GM12892 (cell line): ENCODE measurements at regions not wholly inside any gene's neighbourhood (a gene's known extent, or its start where the extent isn't known, plus 50 kb on each side); places are given as distances from the start of the nearest gene placed in this dataset.
"Not testable (repeated sequence)": the region's sequence is repeated elsewhere in the genome, so short reads cannot be mapped to it uniquely, and the experiment has no call there.

Experiments used
- DNase-seq: peaks from one replicate; pipeline ENCODE4 v3.0.0; 2011; ENCODE audit not compliant: insufficient read length
- FAIRE-seq: peaks from 2 replicates; lab custom pipeline; 2011; peaks lifted over from hg19 to GRCh38; lab: Jason Lieb, UNC
- POLR2A ChIP-seq: IDR thresholded peaks from 2 replicates; pipeline ENCODE4 v1.6.1; 2011; ENCODE audit warnings: low read depth, low read length, control low read depth
- POLR2AphosphoS5 ChIP-seq: IDR thresholded peaks from 2 replicates; pipeline ENCODE4 v1.6.1; 2011; ENCODE audit warnings: low read depth, low read length, control low read depth
- TAF1 ChIP-seq: IDR thresholded peaks from 2 replicates; pipeline ENCODE4 v1.6.1; 2011; ENCODE audit warnings: low read depth, mild to moderate bottlenecking, control low read depth, low read length, borderline replicate concordance

DNA sequence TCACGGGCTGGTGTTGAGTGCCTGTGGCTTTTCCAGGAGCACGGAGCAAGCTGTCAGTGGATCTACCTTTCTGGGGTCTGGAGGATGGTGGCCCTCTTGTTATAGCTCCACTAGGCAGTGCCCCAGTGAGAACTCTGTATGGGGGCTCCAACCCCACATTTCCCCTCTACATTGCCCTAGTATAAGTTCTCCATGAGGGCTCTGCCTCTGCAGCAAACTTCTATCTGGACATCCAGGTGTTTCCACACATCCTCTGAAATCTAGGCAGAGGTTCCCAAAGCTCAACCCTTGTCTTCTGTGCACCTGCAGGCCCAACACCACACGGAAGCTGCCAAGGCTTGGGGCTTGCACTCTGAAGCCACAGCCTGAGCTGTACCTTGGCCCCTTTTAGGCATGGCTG lies 157.3 kb downstream of the MRPL39 start:
- DNase-seq (no peak), FAIRE-seq (no peak)
- no peak for TF ChIP-seq POLR2A

GRCh38 chr21:25441835-25442234 lies 165.4 kb downstream of the MRPL39 start:
- no peak for TF ChIP-seq POLR2AphosphoS5
- DNase-seq = no peak
- peak; percentile 88 for FAIRE-seq

GRCh38 chr21:25437465-25437864 lies 169.8 kb downstream of the MRPL39 start:
- not testable (repeated sequence) for FAIRE-seq, DNase-seq

- DNase-seq = no peak
- FAIRE-seq = peak; percentile 82
- peak; percentile 19; the same call in 1 of the 2 replicates for TF ChIP-seq POLR2A
- TF ChIP-seq POLR2AphosphoS5 = no peak
- no peak for TF ChIP-seq TAF1
These were observed 178.7 kb downstream of the MRPL39 start for GRCh38 chr21:25428537-25428936.

DNA sequence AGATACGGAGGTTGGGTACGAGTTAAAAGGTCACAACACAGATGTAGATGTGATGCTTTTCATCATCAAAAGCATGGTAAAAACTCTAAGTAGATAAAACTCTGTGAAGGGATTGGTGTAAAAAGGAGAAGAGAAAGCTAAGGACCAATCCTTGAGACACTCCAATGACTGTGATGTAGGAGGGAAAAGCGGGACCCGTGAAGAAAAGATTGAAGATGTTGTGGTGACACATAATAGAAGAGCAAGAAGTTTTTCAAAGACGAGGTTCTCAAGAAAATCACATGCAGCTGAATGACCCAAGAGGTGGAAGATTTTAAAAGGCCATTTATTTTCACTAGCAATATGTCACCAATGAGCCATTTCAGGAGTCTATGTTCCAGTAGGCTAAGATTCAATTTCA lies 179.5 kb downstream of the MRPL39 start:
- no peak for TF ChIP-seq POLR2A
- DNase-seq = no peak
- FAIRE-seq = no peak

DNA sequence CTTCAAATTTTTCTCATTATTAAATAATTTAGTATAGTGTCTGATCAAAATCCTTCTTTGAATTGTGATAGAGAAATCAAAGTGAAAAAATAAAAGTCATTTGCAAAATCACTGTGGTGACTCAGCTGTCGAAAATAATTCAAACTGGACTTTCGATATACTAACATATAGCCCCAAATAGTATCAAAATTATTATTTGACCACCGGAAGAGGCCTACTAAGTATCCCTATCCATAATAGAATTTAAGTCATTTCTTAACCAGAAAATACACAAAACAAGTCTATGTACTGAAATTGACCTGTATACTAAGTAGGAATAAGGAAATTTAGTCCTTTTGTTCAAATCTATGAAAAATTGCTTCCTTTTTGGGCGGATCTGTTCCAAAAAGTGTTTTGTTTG lies 180.7 kb downstream of the MRPL39 start:
- FAIRE-seq (peak; percentile 76), DNase-seq (no peak)
- TF ChIP-seq POLR2AphosphoS5 = no peak
- TF ChIP-seq POLR2A = no peak
- no peak for TF ChIP-seq TAF1

DNA sequence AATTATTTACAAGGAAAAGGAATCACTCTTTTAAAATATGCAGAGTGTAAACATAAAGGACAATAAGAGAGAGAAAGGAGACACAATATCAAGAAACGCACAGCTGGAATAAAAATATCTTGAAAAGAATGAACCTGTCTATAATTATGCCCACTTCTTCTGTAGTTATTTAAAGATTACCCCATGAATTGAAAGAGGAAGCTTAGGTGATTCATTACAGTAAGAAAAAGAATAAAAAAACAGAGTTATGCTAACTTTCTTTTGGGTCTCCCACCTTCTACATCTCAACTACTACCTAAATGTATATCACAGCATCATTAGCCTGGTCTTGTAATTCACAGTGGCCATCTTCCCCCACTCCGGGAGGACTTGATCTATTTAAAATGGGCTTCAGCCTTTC lies 182.1 kb downstream of the MRPL39 start:
- TF ChIP-seq POLR2AphosphoS5 = no peak
- no peak for TF ChIP-seq TAF1
- no peak for TF ChIP-seq POLR2A
- DNase-seq (no peak), FAIRE-seq (peak; percentile 95)

DNA sequence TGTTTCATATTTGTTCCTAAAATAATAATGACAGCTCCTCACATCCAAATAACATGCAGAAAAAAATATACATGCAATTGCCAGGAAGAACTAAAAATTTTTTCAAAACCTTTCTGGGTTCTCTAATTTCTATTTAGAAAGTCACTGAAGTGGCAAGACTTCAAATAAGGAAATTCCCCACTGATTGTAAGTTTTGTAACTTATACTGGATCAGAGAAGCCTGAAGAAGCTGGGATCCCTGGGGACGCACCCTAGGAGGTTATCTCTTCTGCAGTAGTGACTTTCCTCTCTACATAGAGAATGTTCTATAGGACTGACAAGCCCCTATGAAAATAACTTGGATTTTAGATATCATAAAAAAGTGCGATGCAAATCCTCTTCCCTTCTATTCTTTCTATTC lies 182.6 kb downstream of the MRPL39 start:
- DNase-seq (no peak), FAIRE-seq (peak; percentile 82)
- 0 out of 2 replicates have a peak, but pooled peaks have one; percentile 23 for TF ChIP-seq POLR2A
- TF ChIP-seq POLR2AphosphoS5 = no peak

- DNase-seq = no peak
- TF ChIP-seq TAF1 (no peak), POLR2A (peak; percentile 28; the same call in 1 of the 2 replicates), POLR2AphosphoS5 (no peak)
- peak; percentile 85 for FAIRE-seq
These were observed 183.2 kb downstream of the MRPL39 start for GRCh38 chr21:25424048-25424447.

DNA sequence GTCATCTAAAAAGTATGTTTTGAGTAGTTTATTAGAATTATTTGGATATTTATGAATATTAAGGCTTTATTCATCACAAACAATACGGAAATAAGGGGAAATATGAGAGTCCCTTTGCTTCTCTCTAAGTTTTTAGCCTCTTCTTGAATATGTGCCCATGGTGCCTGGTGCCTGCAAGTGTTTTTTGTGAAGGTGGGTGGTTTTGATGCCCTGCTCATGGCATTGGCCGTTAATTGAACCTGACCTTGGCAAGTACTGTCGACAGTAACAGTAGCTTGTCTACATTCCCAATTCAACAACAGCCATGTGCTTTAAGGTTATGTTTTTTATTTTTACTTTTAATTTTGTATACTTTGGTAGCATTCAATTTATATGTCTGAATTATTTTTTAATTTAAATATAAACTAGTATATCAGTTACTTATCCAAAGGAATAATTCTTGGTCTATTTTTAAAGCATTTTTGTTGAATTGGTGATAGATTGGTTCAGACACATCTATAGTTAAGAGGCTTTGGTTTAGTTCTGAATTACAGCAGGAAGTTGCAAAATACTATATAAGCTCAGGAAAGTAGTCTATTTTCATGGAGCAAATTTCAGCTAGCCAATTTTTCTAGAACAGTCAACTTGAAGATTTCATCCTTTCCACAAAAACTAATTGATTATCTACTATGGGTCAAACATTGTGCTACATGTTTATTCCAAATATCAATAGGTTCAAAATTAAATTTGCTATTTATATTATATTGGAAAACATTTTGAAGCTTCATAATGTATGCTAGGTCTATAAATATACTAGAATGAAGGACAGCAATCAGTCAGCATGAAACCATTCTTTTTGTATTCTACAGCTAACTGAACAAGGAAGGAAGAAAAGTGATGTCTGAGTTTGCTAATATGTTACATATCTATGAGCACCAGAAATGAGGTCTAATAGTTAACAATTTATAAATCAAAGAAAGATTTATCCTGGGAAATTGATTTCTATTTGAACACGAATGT lies 184.4 kb downstream of the MRPL39 start:
- FAIRE-seq (peak; percentile 85), DNase-seq (no peak)
- peak; percentile 63; the same call in 1 of the 2 replicates for TF ChIP-seq POLR2AphosphoS5
- no peak for TF ChIP-seq TAF1
- peak; percentile 68; the same call in 1 of the 2 replicates for TF ChIP-seq POLR2A

DNA sequence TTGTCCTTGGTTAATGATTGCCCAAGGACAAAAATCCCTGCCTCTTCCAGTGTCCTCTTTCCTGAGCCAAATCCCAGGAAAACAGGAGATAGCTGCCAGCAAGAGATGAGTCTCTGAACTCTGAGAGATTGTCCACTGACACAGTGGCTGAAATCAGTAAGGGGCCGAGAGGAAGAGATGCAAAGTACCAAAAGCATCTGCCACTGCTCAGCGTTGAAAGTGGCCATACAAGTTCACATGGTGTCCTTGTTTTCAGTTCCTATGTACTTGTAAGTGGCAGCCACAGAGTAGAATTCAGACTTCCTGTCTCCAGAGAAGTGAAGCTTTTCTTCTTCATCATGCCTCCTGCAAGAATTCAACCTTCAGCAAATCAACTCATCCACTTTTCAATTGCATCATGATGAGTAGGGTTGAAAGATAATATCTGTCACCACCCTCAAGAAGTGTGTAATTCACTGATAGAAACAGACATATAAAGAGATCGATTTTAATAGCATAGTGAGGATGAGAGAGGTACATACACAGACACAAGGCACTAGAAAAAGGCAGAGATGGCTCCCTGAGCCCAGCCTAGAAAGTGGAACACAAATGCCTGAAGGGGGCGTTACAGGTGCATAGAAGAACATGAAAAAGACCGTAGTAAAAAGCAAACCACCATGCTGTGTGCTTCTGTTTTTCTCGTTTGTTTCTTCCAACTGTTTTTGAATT lies 185.8 kb downstream of the MRPL39 start:
- FAIRE-seq (peak; percentile 95), DNase-seq (no peak)
- TF ChIP-seq POLR2AphosphoS5 (peak; percentile 64), POLR2A (peak; percentile 66; the same call in 1 of the 2 replicates), TAF1 (no peak)

GRCh38 chr21:25420831-25421230 lies 186.4 kb downstream of the MRPL39 start:
- DNase-seq (no peak), FAIRE-seq (no peak)
- no peak for TF ChIP-seq POLR2A
- 0 out of 2 replicates have a peak, but pooled peaks have one; percentile 17 for TF ChIP-seq POLR2AphosphoS5
